NCI-H2029 treated with DMSO at 0.1 percent for 48 hours (cell line): ENCODE measurements at regions not wholly inside any gene's neighbourhood (a gene's known extent, or its start where the extent isn't known, plus 50 kb on each side); places are given as distances from the start of the nearest gene placed in this dataset.

Experiments used
- DNase-seq: peaks from one replicate; lab custom pipeline; 2025; lab: John Stamatoyannopoulos, UW

DNA sequence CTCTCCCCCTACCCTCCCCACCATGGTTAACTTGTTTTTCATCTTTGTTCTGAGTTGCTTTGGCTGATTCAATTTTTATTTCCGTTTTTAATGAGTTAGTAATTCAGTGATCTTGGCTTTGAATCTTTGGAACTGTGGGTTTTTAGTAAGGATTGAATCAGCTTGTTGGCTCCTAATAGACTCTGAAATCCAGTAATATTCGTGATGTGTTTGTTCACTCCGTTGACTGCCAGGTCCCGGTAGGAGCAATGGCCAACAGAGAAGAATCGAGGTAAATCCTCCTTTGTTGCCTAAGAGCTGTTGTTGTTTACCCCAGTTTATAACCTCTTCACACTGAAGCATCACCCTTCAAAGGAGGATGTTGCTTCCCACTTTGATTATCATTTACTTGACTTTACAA lies 92.7 kb downstream of the PCSK1 start:
- no peak for DNase-seq

DNA sequence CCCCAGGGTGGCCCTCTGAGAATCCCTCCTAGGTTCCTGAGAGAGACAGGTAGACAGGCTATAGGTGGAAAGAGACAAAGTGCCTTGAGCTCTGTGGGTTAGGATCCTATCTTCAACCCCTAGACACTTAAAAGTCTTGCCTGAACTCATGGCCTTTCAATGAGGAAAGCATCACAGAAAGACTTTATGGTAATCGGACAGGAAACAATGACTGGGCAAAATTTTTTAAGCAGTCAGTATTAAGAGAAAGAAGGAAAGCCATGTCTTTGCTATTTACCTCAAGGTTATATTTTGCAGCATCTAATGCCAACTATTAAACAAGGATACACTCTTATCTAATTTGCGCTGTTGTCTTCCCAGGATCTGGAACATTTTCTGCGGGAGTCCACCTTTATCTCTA lies 93.2 kb downstream of the PCSK1 start:
- no peak for DNase-seq

- no peak for DNase-seq
These were observed 94.2 kb downstream of the PCSK1 start for GRCh38 chr5:96338624-96339415.

GRCh38 chr5:96338091-96338490 lies 95.0 kb downstream of the PCSK1 start:
- DNase-seq: no peak

DNA sequence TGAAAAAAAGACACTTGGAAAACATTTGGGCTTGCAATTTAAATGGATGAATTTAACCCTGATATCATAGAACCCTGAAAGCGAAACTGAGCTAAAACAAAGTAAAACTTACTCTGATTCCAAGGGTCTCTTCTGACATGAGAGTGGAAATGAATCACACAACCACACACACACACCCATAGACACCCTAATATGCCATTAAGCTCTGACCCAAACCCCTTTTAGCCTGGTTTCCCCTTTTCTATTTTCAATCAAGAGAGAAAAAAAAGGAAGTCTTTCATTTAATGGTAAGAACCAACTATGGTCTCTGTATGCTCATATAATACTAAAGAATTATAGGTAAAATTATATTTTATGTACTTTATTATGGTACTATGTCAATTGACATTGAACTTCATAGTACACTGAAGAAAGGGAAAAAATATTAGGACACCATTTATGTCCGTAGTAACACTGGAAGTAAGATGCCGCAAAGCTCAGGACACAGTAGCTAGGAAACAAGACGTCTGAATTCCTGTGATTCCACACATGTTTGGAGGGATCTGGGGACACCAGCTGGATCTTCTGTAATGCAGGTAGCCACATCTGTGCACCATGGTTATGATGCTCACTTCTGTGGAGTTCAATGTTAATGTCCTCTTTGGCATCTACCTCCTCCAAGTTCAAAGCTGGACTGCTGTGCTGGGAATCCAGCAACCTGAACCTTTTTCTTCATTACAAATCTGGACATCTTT lies 95.8 kb downstream of the PCSK1 start:
- DNase-seq: no peak

- peak; percentile 85 for DNase-seq
These were observed 96.6 kb downstream of the PCSK1 start for GRCh38 chr5:96336351-96336985.

DNA sequence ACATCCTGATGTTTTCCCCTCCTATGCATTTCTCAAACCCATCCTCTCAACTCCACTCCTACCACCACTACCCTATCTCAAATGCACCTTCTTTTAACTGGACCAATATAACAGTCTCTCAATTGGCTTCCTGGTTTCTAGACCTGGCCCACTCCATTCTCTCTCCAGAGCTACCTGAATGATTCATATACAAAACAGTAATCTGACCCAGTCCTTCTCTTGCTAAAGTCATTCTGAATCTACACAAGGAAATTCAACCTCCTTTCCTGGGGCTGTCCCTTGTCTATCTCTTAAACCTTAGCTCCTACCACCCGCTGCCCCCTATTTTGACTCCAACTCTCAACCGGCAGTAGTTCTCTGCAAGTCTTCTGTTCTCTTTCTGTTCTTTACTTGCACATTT lies 97.2 kb downstream of the PCSK1 start:
- DNase-seq: peak; percentile 45

DNA sequence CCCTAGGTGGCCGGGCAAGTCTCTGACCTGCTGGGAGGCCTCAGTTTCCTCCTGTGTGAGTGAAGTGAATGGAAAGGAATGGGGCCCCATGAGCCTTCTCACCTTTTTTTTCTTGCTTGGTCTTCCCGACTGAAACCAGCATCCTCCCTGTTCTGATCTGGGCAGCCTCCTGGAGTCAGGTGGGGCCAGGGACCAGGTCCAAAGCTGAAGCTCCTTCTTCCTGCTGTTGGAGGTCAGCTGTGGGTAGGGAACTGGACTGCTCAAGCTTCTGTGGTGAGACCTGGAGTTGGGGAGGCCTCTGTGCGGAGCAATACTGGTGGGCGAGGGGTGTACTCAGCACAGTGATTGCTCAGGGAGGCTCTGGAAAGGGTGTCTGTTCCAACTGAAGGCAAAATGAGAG lies 99.7 kb downstream of the PCSK1 start:
- DNase-seq: no peak

DNA sequence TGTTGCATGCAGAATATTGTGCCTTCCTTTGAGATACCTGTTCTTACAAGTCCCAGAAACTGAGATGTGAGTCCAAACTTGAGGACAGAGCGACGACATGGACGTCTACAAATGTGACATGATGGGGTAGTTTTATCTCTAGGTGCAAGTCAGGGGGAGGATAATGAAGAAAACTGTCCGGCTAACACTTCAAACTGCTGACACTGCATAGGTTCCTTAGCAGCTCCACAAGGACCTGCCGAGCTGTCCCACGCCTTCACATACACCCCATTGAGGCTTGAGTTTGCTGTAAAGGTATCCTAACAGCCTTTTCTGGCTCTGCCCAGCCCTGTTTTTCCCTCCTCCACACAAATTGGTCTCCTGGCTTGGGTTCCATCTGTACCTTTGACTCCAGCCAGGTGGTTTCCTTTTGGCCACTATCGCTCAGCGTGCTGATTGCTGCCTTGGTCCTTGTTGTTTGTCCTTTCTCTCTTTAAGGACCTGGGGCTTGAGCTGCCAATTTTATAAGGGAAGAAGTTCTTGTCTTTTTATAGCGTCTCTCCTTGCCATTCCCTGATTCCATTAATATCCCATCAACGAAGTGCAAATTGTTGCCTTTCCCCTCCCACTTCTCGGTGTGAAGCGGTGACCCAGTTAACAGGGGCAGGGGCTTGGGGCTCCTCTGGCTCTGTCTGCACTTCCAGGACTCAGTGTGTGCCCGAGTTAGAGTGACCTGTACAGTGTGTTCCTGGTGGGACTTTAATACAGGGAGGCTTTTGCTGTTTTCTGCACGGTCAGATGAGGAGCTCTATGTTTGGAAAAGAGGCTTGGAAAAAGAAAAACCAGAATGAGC lies 100.3 kb downstream of the PCSK1 start:
- DNase-seq: no peak

DNA sequence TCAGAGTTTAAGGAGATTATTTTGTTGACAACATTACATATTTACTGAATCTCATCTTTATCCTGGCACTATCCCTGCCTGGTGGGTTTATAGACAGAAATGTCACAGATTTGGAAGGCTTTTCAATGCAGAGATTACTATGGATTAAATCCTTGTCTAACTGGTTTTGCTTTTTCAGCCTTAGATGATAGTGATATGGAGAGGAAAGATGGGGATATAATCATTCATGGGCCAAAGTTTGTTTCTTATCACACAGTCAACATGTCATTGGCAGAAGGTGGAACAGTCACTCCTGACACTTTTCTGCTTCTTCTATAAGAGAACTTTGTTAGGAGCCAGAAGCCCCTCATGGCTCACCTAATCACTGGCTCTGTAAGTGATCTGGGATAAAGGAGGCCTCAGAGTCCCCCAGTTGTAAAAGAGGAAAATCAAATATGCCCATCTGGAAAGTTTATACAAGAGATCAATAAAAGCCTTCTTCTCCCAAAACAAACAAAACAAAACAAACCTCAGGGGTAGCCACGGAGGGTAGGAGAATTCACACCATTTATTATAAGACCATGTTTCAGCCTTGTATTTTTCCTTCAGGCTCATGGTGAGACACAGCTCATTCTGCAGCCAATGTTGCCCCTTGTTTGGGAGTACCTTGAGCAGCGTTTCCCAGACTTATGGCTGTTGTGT lies 101.2 kb downstream of the PCSK1 start:
- no peak for DNase-seq

GRCh38 chr5:96331210-96331609 lies 101.8 kb downstream of the PCSK1 start:
- DNase-seq: no peak

DNA sequence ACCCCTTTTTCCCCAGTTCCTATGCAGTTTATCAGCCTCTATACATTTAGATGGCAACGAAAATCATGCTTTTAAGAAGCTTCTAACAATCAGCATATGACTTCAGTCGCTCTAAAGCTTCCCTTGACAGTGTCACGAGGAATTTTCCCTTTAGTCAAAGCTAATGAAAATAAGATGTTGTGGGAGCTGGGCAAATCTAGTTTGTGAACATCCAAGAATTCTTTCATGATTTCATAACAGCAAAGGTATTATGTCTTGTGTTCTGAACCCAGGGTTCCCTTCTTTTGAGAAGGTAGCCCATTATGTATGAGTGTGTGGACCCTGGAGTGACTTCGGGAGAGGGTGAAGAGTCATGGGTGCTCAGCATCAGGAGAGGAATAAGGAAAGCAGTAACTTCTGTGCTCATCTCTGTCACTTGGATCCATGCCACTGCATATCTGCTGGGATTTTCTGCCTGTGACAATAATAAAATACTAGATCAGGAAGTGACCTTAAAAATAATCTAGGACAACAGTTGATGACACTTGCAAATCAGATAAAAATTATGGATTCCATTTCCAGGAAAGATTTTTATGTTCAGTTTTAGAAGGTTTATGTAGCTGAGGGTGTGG lies 102.4 kb downstream of the PCSK1 start:
- no peak for DNase-seq

GRCh38 chr5:96329886-96330529 lies 103.0 kb downstream of the PCSK1 start:
- no peak for DNase-seq

DNA sequence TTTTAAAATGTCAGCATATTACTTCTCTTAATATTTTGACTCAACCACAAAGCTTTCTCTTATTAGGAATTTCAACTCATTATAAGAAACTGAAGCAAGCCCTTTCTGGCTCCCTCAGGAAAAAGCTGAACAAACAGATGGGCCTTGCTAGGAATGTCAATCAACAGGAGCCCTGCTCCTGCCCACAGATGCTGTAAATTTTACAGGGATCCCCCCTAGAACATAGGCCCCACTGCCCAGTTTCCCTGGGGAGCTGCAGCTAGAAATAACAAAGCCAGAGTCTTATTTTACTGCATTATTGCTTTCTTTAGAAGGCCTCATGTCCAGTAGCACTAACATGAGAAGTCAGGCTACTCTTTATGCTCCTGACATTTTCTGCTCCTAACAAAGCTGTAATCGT lies 103.8 kb downstream of the PCSK1 start:
- DNase-seq: no peak

GRCh38 chr5:96327722-96328121 lies 105.3 kb downstream of the PCSK1 start:
- no peak for DNase-seq

DNA sequence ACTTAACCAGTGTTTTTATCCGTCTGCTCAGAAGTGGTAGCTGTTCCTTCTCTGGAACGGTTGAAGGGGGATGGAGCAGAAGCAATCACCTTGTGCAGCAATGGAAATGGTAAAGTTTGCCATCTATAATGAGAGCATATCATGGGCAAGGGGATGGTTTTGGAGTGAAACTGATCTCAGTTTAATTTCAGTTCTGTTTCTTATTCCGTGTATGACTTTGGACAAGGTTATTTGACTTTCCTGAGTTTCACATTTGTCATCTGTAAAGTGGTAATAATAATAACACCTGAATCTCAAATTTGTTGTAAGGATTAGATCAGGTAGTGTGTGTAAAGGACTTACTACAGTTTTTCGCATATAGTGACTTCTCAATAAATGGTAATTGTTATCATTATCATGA lies 106.1 kb downstream of the PCSK1 start:
- DNase-seq: no peak

GRCh38 chr5:96324708-96325107 lies 108.3 kb downstream of the PCSK1 start:
- no peak for DNase-seq

DNA sequence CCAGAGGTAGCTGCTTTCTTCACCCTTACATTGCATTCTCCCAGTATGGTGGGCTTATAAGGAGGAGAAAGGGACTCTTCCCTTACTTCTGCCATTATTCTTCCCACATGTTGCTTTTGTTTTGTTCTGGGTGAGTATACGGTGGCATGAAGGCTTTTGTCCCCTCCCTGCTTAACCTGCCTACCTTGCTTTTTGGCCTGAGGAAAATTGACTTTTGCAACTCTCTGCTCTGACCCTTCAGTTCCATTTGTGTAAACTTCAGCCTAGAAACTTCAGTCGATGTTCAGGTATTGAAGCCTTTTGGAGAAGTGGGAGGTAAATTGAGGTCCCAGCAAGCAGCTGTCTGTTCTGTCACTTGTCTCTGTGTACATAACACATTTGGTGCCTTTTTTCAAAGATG lies 110.2 kb downstream of the PCSK1 start:
- DNase-seq: no peak

- no peak for DNase-seq
These were observed 110.8 kb downstream of the PCSK1 start for GRCh38 chr5:96322217-96322616.

- DNase-seq: no peak
These were observed 111.7 kb downstream of the PCSK1 start for GRCh38 chr5:96321345-96321744.

DNA sequence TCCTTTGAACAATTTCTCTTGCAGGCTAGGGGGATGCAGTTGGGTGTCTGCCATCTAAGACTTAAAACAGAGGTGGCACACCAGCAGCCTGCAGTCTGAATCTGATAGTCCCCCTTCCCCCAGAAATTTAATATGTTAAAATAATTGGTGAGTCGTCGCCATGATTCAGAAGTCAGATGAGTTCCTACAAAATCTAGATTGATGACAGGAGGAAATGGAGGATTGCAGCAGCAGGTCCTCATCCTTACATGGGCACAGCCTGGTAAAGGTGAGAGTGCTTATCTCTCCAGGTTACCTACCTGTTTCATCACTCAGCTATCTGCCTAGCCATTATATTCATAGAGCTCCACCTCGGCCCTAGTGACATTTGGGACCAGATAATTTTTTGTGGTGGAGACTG lies 112.3 kb downstream of the PCSK1 start:
- no peak for DNase-seq
